T-helper 1 cell treated with Interleukin-12 subunit alpha and Interleukin-12 subunit beta and Interleukin-4 antibody, amounts not matched to agents 30 μg/mL and 1 μg/mL, for 36 hours (primary cell): ENCODE measurements at regions not wholly inside any gene's neighbourhood (a gene's known extent, or its start where the extent isn't known, plus 50 kb on each side); places are given as distances from the start of the nearest gene placed in this dataset.

Source experiments
- H3K27ac Mint-ChIP-seq: one replicate; pipeline ENCODE4 v1.8.0; 2021; ENCODE audit warnings: mild to moderate bottlenecking, mixed read lengths
- H3K27me3 Mint-ChIP-seq: one replicate; pipeline ENCODE4 v1.8.0; 2021; ENCODE audit warnings: low read depth, mixed read lengths
- H3K36me3 Mint-ChIP-seq: one replicate; pipeline ENCODE4 v1.8.0; 2021; ENCODE audit warnings: low read depth, mixed read lengths
- H3K4me1 Mint-ChIP-seq: one replicate; pipeline ENCODE4 v1.8.0; 2021; ENCODE audit warnings: low read depth, mixed read lengths
- H3K4me3 Mint-ChIP-seq: one replicate; pipeline ENCODE4 v1.8.0; 2021; ENCODE audit warnings: mild to moderate bottlenecking, moderate library complexity, mixed read lengths
- H3K9me3 Mint-ChIP-seq: one replicate; pipeline ENCODE4 v1.8.0; 2021; ENCODE audit warnings: mixed read lengths

DNA sequence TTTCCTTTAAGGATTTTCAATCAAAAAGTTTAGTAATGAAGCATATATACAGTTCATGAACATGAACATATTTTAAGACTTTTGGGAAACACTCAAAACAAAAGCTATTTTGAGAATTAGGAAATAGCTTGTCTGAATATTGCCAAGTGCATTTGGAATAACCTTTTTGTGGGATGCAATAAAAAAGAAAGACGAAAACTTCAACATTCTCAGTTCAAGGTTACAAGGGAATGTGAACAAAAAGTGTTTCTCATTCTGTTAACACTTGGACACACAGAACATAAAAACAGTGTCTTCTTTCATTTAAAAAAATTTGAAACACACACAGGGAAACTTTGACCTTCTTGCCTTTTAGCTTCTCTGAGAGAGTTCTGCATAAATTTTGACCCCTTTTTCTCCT, 72.7 kb upstream of the TCF21 start:
- Mint-ChIP-seq H3K9me3 (no peaks in the 10 kb centered on the region), H3K27me3 (no peaks in the 10 kb centered on the region), H3K4me1 (no peaks in the 10 kb centered on the region), H3K27ac (no peak overlapping the region), H3K36me3 (no peaks in the 10 kb centered on the region), H3K4me3 (no peak overlapping the region)

- no peaks in the 10 kb centered on the region for H3K36me3 Mint-ChIP-seq
Measured at GRCh38 chr6:133817460-133818047, 71.4 kb upstream of the TCF21 start.

GRCh38 chr6:133818320-133818719, 70.6 kb upstream of the TCF21 start:
- Mint-ChIP-seq H3K27ac (no peak overlapping the region), H3K4me1 (no peaks in the 10 kb centered on the region), H3K9me3 (no peaks in the 10 kb centered on the region), H3K4me3 (no peak overlapping the region), H3K27me3 (no peaks in the 10 kb centered on the region), H3K36me3 (no peaks in the 10 kb centered on the region)

More at GRCh38 chr6:133817460-133818047, 71.4 kb upstream of the TCF21 start:
- Mint-ChIP-seq H3K4me3 (no peak overlapping the region), H3K4me1 (no peaks in the 10 kb centered on the region), H3K27me3 (no peaks in the 10 kb centered on the region), H3K9me3 (no peaks in the 10 kb centered on the region), H3K27ac (no peak overlapping the region)

DNA sequence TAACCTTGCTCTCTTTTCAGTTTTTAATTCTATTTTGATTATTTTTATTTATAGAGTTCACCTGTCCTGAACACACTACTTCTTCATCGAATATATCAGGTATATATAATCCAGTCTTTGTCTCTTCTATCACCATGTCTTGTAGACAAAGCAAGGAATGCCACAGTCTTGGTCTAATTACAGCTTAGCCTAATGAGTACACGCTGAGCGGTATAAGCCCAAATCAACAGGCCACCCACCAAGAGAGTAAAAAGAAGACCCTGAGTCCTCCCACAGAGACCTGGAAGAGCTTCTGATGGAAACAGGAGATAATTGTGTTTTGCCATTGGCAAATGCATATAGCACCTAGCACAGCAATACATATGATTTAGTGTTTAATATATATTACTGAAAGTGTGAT, 68.7 kb upstream of the TCF21 start:
- no peaks in the 10 kb centered on the region for H3K4me1 Mint-ChIP-seq

DNA sequence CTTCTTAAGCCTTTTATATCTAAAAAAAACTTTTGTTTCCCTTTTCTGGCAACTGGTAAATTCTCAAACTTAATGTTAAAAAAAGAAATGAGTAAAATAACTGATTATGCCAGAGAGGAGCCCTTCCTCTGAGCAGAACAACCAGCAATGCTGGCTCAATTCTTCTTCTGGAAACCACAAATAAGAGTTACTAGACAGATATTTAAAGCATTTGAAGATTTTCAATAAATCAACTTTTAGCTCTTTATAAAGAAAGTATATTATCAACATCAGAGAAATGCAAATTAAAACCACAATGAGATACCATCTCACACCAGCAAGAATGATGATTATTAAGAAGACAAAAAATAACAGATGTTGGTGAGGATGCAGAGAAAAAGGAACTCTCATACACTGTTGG, 61.1 kb upstream of the TCF21 start:
- Mint-ChIP-seq H3K27me3 (peaks cover 4% of the 10 kb centered on the region), H3K36me3 (no peaks in the 10 kb centered on the region), H3K9me3 (no peaks in the 10 kb centered on the region)

More for the DNA sequence above, 68.7 kb upstream of the TCF21 start:
- Mint-ChIP-seq H3K36me3 (no peaks in the 10 kb centered on the region), H3K9me3 (no peaks in the 10 kb centered on the region), H3K4me3 (no peak overlapping the region), H3K27ac (no peak overlapping the region), H3K27me3 (no peaks in the 10 kb centered on the region)

DNA sequence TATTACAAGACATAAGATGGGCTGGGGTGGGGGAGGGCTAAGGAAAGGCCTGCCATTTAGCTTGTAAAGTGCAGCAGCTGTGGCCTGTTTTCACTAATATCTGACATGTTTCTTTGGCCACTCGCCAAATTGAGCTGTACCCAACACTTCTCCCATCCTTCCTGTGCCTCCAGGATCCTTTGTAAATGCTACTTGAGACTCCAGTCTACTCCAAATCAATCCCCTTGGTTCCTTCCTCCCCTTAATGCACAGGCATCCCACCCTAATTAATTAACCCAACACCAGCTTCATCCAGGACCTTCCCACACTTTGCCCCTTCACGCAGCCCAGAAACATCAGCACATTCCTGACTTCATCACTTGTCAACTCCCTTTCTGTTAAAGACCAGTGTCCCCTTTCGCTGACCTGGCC, 55.0 kb upstream of the TCF21 start:
- no peak overlapping the region for H3K4me3 Mint-ChIP-seq
- H3K27me3 Mint-ChIP-seq, result peaks cover 12% of the 10 kb centered on the region
- no peaks in the 10 kb centered on the region for H3K9me3 Mint-ChIP-seq
- H3K4me1 Mint-ChIP-seq, result peaks cover 5% of the 10 kb centered on the region
- no peaks in the 10 kb centered on the region for H3K36me3 Mint-ChIP-seq
- H3K27ac Mint-ChIP-seq, result no peak overlapping the region

More for the DNA sequence above, 61.1 kb upstream of the TCF21 start:
- Mint-ChIP-seq H3K4me3 (no peak overlapping the region), H3K27ac (no peak overlapping the region), H3K4me1 (no peaks in the 10 kb centered on the region)

- Mint-ChIP-seq H3K27me3 (peaks cover 12% of the 10 kb centered on the region), H3K4me1 (peaks cover 5% of the 10 kb centered on the region), H3K9me3 (no peaks in the 10 kb centered on the region), H3K27ac (no peak overlapping the region), H3K4me3 (no peak overlapping the region), H3K36me3 (no peaks in the 10 kb centered on the region)
Measured at GRCh38 chr6:133834472-133835170, 54.3 kb upstream of the TCF21 start.

GRCh38 chr6:133835901-133836300, 53.0 kb upstream of the TCF21 start:
- H3K27me3 Mint-ChIP-seq, result peaks cover 11% of the 10 kb centered on the region
- H3K4me3 Mint-ChIP-seq, result no peak overlapping the region
- no peak overlapping the region for H3K27ac Mint-ChIP-seq
- H3K4me1 Mint-ChIP-seq, result peaks cover 5% of the 10 kb centered on the region
- no peaks in the 10 kb centered on the region for H3K9me3 Mint-ChIP-seq
- H3K36me3 Mint-ChIP-seq, result no peaks in the 10 kb centered on the region

GRCh38 chr6:133837801-133838349, 51.0 kb upstream of the TCF21 start:
- Mint-ChIP-seq H3K36me3 (no peaks in the 10 kb centered on the region), H3K27me3 (peaks cover 8% of the 10 kb centered on the region), H3K27ac (no peak overlapping the region), H3K4me1 (peaks cover 5% of the 10 kb centered on the region), H3K4me3 (peak overlapping the region; percentile 70), H3K9me3 (no peaks in the 10 kb centered on the region)
